ENCODE measurements at regions not wholly inside any gene's neighbourhood (a gene's known extent, or its start where the extent isn't known, plus 50 kb on each side); places are given as distances from the start of the nearest gene placed in this dataset.

DNA sequence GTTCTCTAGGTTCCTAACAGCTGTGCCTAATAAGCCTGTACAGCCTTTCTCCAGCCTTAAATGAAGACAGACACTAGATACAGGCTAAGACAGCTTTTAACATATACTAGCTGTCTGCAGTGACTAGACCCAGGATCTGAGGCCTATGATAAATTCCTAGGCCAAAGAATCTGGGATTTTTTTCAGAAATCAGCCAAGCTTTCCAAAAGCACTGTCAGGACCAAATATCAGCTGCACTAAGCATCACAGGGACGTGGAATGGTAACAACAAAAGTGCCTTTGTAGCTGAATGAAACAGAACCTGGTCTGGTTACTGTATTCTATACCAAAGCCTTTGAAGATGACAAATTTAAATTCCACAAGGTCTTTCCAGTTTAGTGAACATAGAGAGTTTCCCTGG, 77.9 kb upstream of the DOCK9 start:
- dilution Hi-C loops (cut with MboI; ENCODE audit: extremely low pct_ligation_motif_present, low sequenced_read_pairs) = no loop called here
- Histone ChIP-seq H3K4me2 (ENCODE audit: control insufficient read depth, extremely low read depth, insufficient read depth, low read depth, low read length) (peak overlapping the region; percentile 54), H2AFZ (ENCODE audit: control insufficient read depth, low read length) (no peak overlapping the region), H3K27ac (ENCODE audit: control insufficient read depth, insufficient read depth, low read length) (peak overlapping the region; percentile 29), H3K27me3 (ENCODE audit: control insufficient read depth, extremely low read depth, insufficient read depth, low read length) (no peaks in the 10 kb centered on the region), H3K79me2 (ENCODE audit: control insufficient read depth, insufficient read depth, low read length) (peaks cover 76% of the 10 kb centered on the region), H3K9me3 (ENCODE audit: control insufficient read depth, low read depth, low read length) (no peaks in the 10 kb centered on the region), H3K36me3 (ENCODE audit: control insufficient read depth in 2 of 2, extremely low read depth in 1 of 2, insufficient read depth in 2 of 2, low read length in 2 of 2) (peaks cover 0 to 1% of the 10 kb centered on the region in 2 experiments), H4K20me1 (ENCODE audit: control insufficient read depth, extremely low read depth, insufficient read depth, low read length) (no peaks in the 10 kb centered on the region), H3K4me3 (ENCODE audit: control insufficient read depth in 2 of 3, extremely low read depth in 1 of 3, insufficient read depth in 2 of 3, low read depth in 1 of 3, low read length in 3 of 3) (no peak overlapping the region), H3K9me1 (ENCODE audit: control insufficient read depth, extremely low read depth, insufficient read depth, low read length) (peaks cover 5% of the 10 kb centered on the region), H3K9ac (ENCODE audit: control insufficient read depth, extremely low read depth, insufficient read depth, low read length) (no peak overlapping the region), H3K4me1 (ENCODE audit: control insufficient read depth, extremely low read depth, insufficient read depth, low read length) (peaks cover 44% of the 10 kb centered on the region)
- TF ChIP-seq EZH2 (IDR thresholded peaks at IDR 0.05; ENCODE audit: low read length) (no peak), CTCF (optimal IDR thresholded peaks at IDR 0.05 in 1 of 3, IDR thresholded peaks at IDR 0.05 in 1 of 3, conservative IDR thresholded peaks at IDR 0.05 in 1 of 3; ENCODE audit: extremely low read depth in 1 of 3, insufficient read depth in 2 of 3, low read length in 3 of 3) (no peak)
- FAIRE-seq (no peak), DNase-seq (ENCODE audit: low read depth, low spot score) (no peak)

GRCh38 chr13:99056381-99057014, 78.6 kb upstream of the DOCK9 start:
- Histone ChIP-seq H4K20me1 (ENCODE audit: control insufficient read depth, extremely low read depth, insufficient read depth, low read length) (no peaks in the 10 kb centered on the region), H3K27ac (ENCODE audit: control insufficient read depth, insufficient read depth, low read length) (peak overlapping the region; percentile 68), H3K4me2 (ENCODE audit: control insufficient read depth, extremely low read depth, insufficient read depth, low read depth, low read length) (peak overlapping the region; percentile 54), H3K27me3 (ENCODE audit: control insufficient read depth, extremely low read depth, insufficient read depth, low read length) (no peaks in the 10 kb centered on the region), H3K4me1 (ENCODE audit: control insufficient read depth, extremely low read depth, insufficient read depth, low read length) (peaks cover 45% of the 10 kb centered on the region), H3K79me2 (ENCODE audit: control insufficient read depth, insufficient read depth, low read length) (peaks cover 74% of the 10 kb centered on the region), H3K36me3 (ENCODE audit: control insufficient read depth in 2 of 2, extremely low read depth in 1 of 2, insufficient read depth in 2 of 2, low read length in 2 of 2) (peaks cover 0 to 1% of the 10 kb centered on the region in 2 experiments), H3K9me3 (ENCODE audit: control insufficient read depth, low read depth, low read length) (no peaks in the 10 kb centered on the region), H3K9ac (ENCODE audit: control insufficient read depth, extremely low read depth, insufficient read depth, low read length) (peak overlapping the region; percentile 2), H3K9me1 (ENCODE audit: control insufficient read depth, extremely low read depth, insufficient read depth, low read length) (peaks cover 5% of the 10 kb centered on the region), H3K4me3 (ENCODE audit: control insufficient read depth in 2 of 3, extremely low read depth in 1 of 3, insufficient read depth in 2 of 3, low read depth in 1 of 3, low read length in 3 of 3) (no peak overlapping the region), H2AFZ (ENCODE audit: control insufficient read depth, low read length) (no peak overlapping the region)
- TF ChIP-seq EZH2 (IDR thresholded peaks at IDR 0.05; ENCODE audit: low read length) = no peak
- dilution Hi-C loops (cut with MboI; ENCODE audit: extremely low pct_ligation_motif_present, low sequenced_read_pairs) = no loop called here
- DNase-seq (ENCODE audit: low read depth, low spot score) (no peak), FAIRE-seq (no peak)
